HG03378 (cell line): ENCODE measurements at regions not wholly inside any gene's neighbourhood (a gene's known extent, or its start where the extent isn't known, plus 50 kb on each side); places are given as distances from the start of the nearest gene placed in this dataset.

Source experiments
- ATAC-seq: cut with Tn5 transposase; IDR thresholded peaks from one replicate; pipeline ENCODE4 v1.9.1; 2021; ENCODE audit warnings: mild to moderate bottlenecking, moderate library complexity; ENCODE audit not compliant: unreplicated experiment

- ATAC-seq: no peak
Observed at GRCh38 chr3:101172516-101172915, 147.9 kb downstream of the IMPG2 start.

- ATAC-seq: no peak
Observed at GRCh38 chr3:101171681-101172191, 148.6 kb downstream of the IMPG2 start.

GRCh38 chr3:101170806-101171558 is 149.4 kb downstream of the IMPG2 start:
- ATAC-seq: no peak

GRCh38 chr3:101170062-101170771 is 150.2 kb downstream of the IMPG2 start:
- ATAC-seq: no peak

GRCh38 chr3:101169516-101169915 is 150.9 kb downstream of the IMPG2 start:
- ATAC-seq: no peak

- no peak for ATAC-seq
Observed at GRCh38 chr3:101167376-101167775, 153.0 kb downstream of the IMPG2 start.

- no peak for ATAC-seq
Observed at GRCh38 chr3:101166150-101166549, 154.2 kb downstream of the IMPG2 start.

GRCh38 chr3:101163554-101163953 is 156.8 kb downstream of the IMPG2 start:
- no peak for ATAC-seq

GRCh38 chr3:101159478-101159877 is 160.9 kb downstream of the IMPG2 start:
- no peak for ATAC-seq

- ATAC-seq: no peak
Observed at GRCh38 chr3:101158374-101158773, 162.0 kb downstream of the IMPG2 start.

- ATAC-seq: no peak
Observed at GRCh38 chr3:101156787-101157345, 163.5 kb downstream of the IMPG2 start.

- no peak for ATAC-seq
Observed at GRCh38 chr3:101155825-101156224, 162.6 kb upstream of the ABI3BP start.

- ATAC-seq: no peak
Observed at GRCh38 chr3:101154401-101154800, 161.2 kb upstream of the ABI3BP start.

GRCh38 chr3:101151286-101151913 is 158.2 kb upstream of the ABI3BP start:
- no peak for ATAC-seq

- ATAC-seq: no peak
Observed at GRCh38 chr3:101150504-101150903, 157.3 kb upstream of the ABI3BP start.

GRCh38 chr3:101149707-101150106 is 156.5 kb upstream of the ABI3BP start:
- no peak for ATAC-seq

GRCh38 chr3:101149251-101149650 is 156.0 kb upstream of the ABI3BP start:
- ATAC-seq: no peak

- ATAC-seq: no peak
Observed at GRCh38 chr3:101148001-101148400, 154.8 kb upstream of the ABI3BP start.

GRCh38 chr3:101146946-101147345 is 153.7 kb upstream of the ABI3BP start:
- no peak for ATAC-seq

- ATAC-seq: no peak
Observed at GRCh38 chr3:101144105-101144504, 150.9 kb upstream of the ABI3BP start.

- no peak for ATAC-seq
Observed at GRCh38 chr3:101143012-101143411, 149.8 kb upstream of the ABI3BP start.
